Activated CD4-positive, alpha-beta memory T cell treated with anti-CD3 and anti-CD28 coated beads, Interleukin-2, amount 10 ng/mL, durations not matched to agents 7 days and 5 days (primary cell): ENCODE measurements at regions not wholly inside any gene's neighbourhood (a gene's known extent, or its start where the extent isn't known, plus 50 kb on each side); places are given as distances from the start of the nearest gene placed in this dataset.
"Not testable (repeated sequence)": the region's sequence is repeated elsewhere in the genome, so short reads cannot be mapped to it uniquely, and the experiment has no call there.

ENCODE experiments used
- CTCF ChIA-PET: fragments of 350-600 bp; sonication (Branson Sonifier 250); formaldehyde crosslinking; loops from one replicate; lab custom pipeline; 2021; ENCODE audit warnings: antibody characterized with exemption, inconsistent platforms; lab: Charles Lee
- POLR2A ChIA-PET: fragments of 350-600 bp; sonication (Branson Sonifier 250); formaldehyde crosslinking; loops from one replicate; lab custom pipeline; 2021; ENCODE audit warnings: antibody characterized with exemption; lab: Charles Lee
- DNase-seq: peaks from one replicate; pipeline ENCODE4 v3.0.0-alpha.2; 2020
- H3K27ac Mint-ChIP-seq: one replicate; pipeline ENCODE4 v1.8.0; 2021; ENCODE audit warnings: mild to moderate bottlenecking, mixed read lengths
- H3K27me3 Mint-ChIP-seq: one replicate; pipeline ENCODE4 v1.8.0; 2021; ENCODE audit warnings: mixed read lengths
- H3K36me3 Mint-ChIP-seq: one replicate; pipeline ENCODE4 v1.8.0; 2021; ENCODE audit warnings: low read depth, mixed read lengths
- H3K4me1 Mint-ChIP-seq: one replicate; pipeline ENCODE4 v1.8.0; 2021; ENCODE audit warnings: mixed read lengths
- H3K4me3 Mint-ChIP-seq: one replicate; pipeline ENCODE4 v1.8.0; 2021; ENCODE audit warnings: mild to moderate bottlenecking, mixed read lengths
- H3K9me3 Mint-ChIP-seq: one replicate; pipeline ENCODE4 v1.8.0; 2021; ENCODE audit warnings: mixed read lengths

GRCh38 chr2:192500550-192501200, 305.9 kb upstream of the TMEFF2 start:
- H3K4me1 Mint-ChIP-seq, result no peaks in the 10 kb centered on the region
- no peak overlapping the region for H3K27ac Mint-ChIP-seq

DNA sequence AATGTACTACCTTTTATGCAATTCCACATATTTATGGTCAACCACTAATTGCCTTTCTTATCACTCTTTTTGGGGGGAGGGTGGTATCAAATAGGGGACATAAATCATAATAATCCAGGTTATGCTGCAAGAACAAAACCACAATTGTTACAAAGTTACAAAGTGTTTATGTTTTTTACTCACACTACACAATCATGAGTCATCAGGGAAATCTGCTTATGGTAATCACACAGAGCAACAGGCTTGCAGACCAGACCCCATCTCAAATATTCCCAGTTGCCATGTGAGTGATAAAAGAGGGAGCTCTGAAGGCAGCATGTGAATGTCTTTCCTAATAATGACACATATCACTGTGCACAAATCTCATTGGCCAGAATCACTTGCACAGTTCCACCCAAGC, 304.7 kb upstream of the TMEFF2 start:
- H3K4me3 Mint-ChIP-seq, result no peak overlapping the region
- no peak for DNase-seq
- ChIA-PET CTCF (no interaction called here), POLR2A (no interaction called here)
- H3K36me3 Mint-ChIP-seq, result no peaks in the 10 kb centered on the region
- no peaks in the 10 kb centered on the region for H3K27me3 Mint-ChIP-seq
- no peaks in the 10 kb centered on the region for H3K9me3 Mint-ChIP-seq
- no peak overlapping the region for H3K27ac Mint-ChIP-seq
- H3K4me1 Mint-ChIP-seq, result no peaks in the 10 kb centered on the region

More at GRCh38 chr2:192500550-192501200, 305.9 kb upstream of the TMEFF2 start:
- DNase-seq, result no peak
- Mint-ChIP-seq H3K9me3 (no peaks in the 10 kb centered on the region), H3K27me3 (no peaks in the 10 kb centered on the region), H3K36me3 (no peaks in the 10 kb centered on the region), H3K4me3 (no peak overlapping the region)
- POLR2A ChIA-PET, result no interaction called here
- CTCF ChIA-PET, result no interaction called here

GRCh38 chr2:192498747-192499146, 304.0 kb upstream of the TMEFF2 start:
- ChIA-PET CTCF (no interaction called here), POLR2A (no interaction called here)
- Mint-ChIP-seq H3K4me3 (no peak overlapping the region), H3K27ac (no peak overlapping the region), H3K36me3 (no peaks in the 10 kb centered on the region), H3K9me3 (no peaks in the 10 kb centered on the region), H3K4me1 (no peaks in the 10 kb centered on the region), H3K27me3 (no peaks in the 10 kb centered on the region)
- no peak for DNase-seq

GRCh38 chr2:192488158-192488557, 293.4 kb upstream of the TMEFF2 start:
- POLR2A ChIA-PET, CTCF ChIA-PET: not testable (repeated sequence)

DNA sequence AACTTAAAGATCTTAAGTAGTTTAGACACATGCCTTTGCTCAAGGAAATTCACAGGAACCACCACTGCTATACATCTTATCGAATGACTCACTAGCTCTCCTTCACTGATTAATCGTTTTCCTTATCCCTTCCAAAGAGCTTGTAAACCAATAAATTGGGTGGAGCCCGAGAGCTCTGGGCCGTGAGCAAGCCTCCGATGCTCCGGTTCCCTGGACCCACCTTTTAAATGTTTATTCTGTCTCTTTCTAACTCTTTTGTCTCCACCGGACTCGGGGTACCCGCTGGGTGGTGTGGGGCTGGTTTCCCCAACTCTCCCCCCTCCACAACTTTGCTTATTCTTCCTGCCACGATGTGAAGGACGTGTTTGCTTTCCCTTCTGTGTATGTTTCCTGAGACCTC, 292.9 kb upstream of the TMEFF2 start:
- Mint-ChIP-seq H3K4me3 (no peak overlapping the region), H3K36me3 (no peaks in the 10 kb centered on the region), H3K9me3 (peaks cover 2% of the 10 kb centered on the region), H3K27me3 (no peaks in the 10 kb centered on the region), H3K4me1 (no peaks in the 10 kb centered on the region), H3K27ac (no peak overlapping the region)
- no peak for DNase-seq
- ChIA-PET CTCF (no interaction called here), POLR2A (no interaction called here)

More at GRCh38 chr2:192488158-192488557, 293.4 kb upstream of the TMEFF2 start:
- H3K27ac Mint-ChIP-seq, H3K4me1 Mint-ChIP-seq, H3K9me3 Mint-ChIP-seq, DNase-seq, H3K36me3 Mint-ChIP-seq, H3K4me3 Mint-ChIP-seq, H3K27me3 Mint-ChIP-seq: not testable (repeated sequence)

DNA sequence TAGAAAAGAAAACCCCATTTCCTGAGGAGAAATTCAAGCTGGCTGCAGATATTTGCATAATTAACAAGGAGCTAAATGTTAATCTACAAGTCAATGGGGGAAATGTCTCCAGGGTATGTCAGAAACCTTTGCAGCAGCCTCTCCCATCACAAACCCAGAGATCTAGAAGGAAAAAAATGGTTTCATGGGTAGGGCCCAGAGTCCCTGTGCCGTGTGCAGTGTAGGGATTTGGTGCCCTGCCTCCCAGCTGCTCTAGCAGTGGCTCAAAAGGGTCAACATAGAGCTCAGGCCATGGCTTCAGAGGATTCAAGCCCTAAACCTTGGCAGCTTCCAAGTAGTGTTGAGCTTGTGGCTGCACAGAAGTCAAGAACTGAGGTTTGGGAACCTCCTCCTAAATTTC, 290.2 kb upstream of the TMEFF2 start:
- Mint-ChIP-seq H3K36me3 (no peaks in the 10 kb centered on the region), H3K4me1 (no peaks in the 10 kb centered on the region), H3K9me3 (peaks cover 2% of the 10 kb centered on the region), H3K27ac (no peak overlapping the region), H3K4me3 (no peak overlapping the region), H3K27me3 (no peaks in the 10 kb centered on the region)
- ChIA-PET CTCF (no interaction called here), POLR2A (no interaction called here)
- no peak for DNase-seq

DNA sequence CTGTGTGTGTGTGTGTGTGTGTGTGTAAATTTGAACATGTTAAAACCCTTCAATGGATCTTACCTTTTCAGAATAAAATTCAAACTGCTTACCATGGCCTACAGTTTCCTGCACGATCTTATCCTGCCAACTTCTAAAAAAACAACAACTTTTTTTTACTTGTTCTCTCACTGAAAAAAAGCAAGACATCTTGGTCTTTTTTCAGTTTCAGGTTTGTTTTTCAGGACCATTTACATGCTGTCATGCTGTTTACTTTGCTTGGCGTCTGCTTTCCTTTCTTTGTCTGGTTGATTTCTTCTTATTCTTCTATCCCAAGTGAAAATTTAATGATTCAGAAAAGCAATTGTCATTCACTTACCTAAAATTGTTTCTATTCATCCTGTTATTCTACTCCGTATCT, 286.3 kb upstream of the TMEFF2 start:
- POLR2A ChIA-PET, result no interaction called here
- CTCF ChIA-PET, result no interaction called here
- Mint-ChIP-seq H3K4me3 (no peak overlapping the region), H3K9me3 (no peaks in the 10 kb centered on the region), H3K4me1 (no peaks in the 10 kb centered on the region), H3K27me3 (no peaks in the 10 kb centered on the region), H3K27ac (no peak overlapping the region), H3K36me3 (no peaks in the 10 kb centered on the region)
- DNase-seq, result no peak

GRCh38 chr2:192473331-192473730, 278.6 kb upstream of the TMEFF2 start:
- ChIA-PET POLR2A (no interaction called here), CTCF (no interaction called here)
- no peak overlapping the region for H3K4me3 Mint-ChIP-seq
- no peaks in the 10 kb centered on the region for H3K9me3 Mint-ChIP-seq
- H3K36me3 Mint-ChIP-seq, result no peaks in the 10 kb centered on the region
- no peak for DNase-seq
- H3K4me1 Mint-ChIP-seq, result no peaks in the 10 kb centered on the region
- H3K27me3 Mint-ChIP-seq, result no peaks in the 10 kb centered on the region
- H3K27ac Mint-ChIP-seq, result no peak overlapping the region

- Mint-ChIP-seq H3K4me3 (no peak overlapping the region), H3K36me3 (no peaks in the 10 kb centered on the region), H3K9me3 (no peaks in the 10 kb centered on the region), H3K27me3 (no peaks in the 10 kb centered on the region), H3K27ac (no peak overlapping the region), H3K4me1 (no peaks in the 10 kb centered on the region)
- ChIA-PET POLR2A (no interaction called here), CTCF (no interaction called here)
- no peak for DNase-seq
Measured at GRCh38 chr2:192471982-192472381, 277.2 kb upstream of the TMEFF2 start.

DNA sequence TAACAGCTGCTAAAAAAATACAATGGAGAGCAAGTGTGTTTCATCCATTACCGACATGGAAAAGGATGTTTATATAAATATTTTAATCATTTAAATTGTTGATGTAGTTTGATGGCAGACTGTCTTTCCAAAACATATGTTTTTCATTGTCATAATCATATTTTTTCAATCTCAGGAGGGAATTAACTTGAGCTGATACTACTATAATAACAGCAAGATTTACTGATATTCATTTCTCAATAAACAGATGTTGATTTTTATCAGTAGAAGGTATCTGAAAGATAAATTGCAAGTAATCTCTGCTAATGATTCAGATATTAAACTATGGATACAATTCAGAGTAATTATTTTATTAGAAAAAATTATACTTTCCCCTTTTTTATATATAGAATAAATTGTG, 274.9 kb upstream of the TMEFF2 start:
- no peaks in the 10 kb centered on the region for H3K9me3 Mint-ChIP-seq
- POLR2A ChIA-PET, result no interaction called here

GRCh38 chr2:192467953-192468660, 273.4 kb upstream of the TMEFF2 start:
- no peaks in the 10 kb centered on the region for H3K4me1 Mint-ChIP-seq
- no peaks in the 10 kb centered on the region for H3K36me3 Mint-ChIP-seq
- H3K9me3 Mint-ChIP-seq, result no peaks in the 10 kb centered on the region
- H3K27ac Mint-ChIP-seq, result no peak overlapping the region
- no peaks in the 10 kb centered on the region for H3K27me3 Mint-ChIP-seq
- no peak for DNase-seq
- POLR2A ChIA-PET, result no interaction called here
- CTCF ChIA-PET, result no interaction called here
- H3K4me3 Mint-ChIP-seq, result no peak overlapping the region

More for the DNA sequence above, 274.9 kb upstream of the TMEFF2 start:
- H3K27me3 Mint-ChIP-seq, result no peaks in the 10 kb centered on the region
- DNase-seq, result no peak
- CTCF ChIA-PET, result no interaction called here
- no peak overlapping the region for H3K27ac Mint-ChIP-seq
- H3K4me1 Mint-ChIP-seq, result no peaks in the 10 kb centered on the region
- H3K36me3 Mint-ChIP-seq, result no peaks in the 10 kb centered on the region
- H3K4me3 Mint-ChIP-seq, result no peak overlapping the region

DNA sequence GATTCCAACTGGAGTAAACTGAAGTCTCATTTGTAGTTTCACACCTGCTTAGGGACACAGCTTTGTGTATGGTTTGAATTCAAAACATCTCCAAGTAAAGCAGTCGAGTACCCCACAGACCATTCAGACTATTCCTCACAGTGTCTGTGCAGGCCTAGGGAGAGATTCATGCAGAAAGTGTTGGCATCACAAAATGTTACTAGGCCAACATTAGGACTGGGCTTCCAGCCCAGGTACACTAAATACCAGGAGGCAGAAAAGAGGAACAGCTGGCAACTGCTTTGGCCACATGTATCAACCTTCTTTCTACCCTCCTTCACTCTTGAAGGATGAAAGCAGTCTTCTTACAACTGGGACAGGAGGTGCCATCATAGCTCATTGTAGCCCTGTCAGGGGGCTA, 270.4 kb upstream of the TMEFF2 start:
- DNase-seq, result no peak
- ChIA-PET CTCF (no interaction called here), POLR2A (no interaction called here)
- H3K4me3 Mint-ChIP-seq, result no peak overlapping the region
- no peaks in the 10 kb centered on the region for H3K27me3 Mint-ChIP-seq
- H3K27ac Mint-ChIP-seq, result no peak overlapping the region
- H3K9me3 Mint-ChIP-seq, result no peaks in the 10 kb centered on the region
- no peaks in the 10 kb centered on the region for H3K36me3 Mint-ChIP-seq
- no peaks in the 10 kb centered on the region for H3K4me1 Mint-ChIP-seq

- Mint-ChIP-seq H3K27me3 (no peaks in the 10 kb centered on the region), H3K4me3 (no peak overlapping the region), H3K27ac (no peak overlapping the region), H3K9me3 (no peaks in the 10 kb centered on the region), H3K36me3 (no peaks in the 10 kb centered on the region), H3K4me1 (no peaks in the 10 kb centered on the region)
- ChIA-PET POLR2A (no interaction called here), CTCF (no interaction called here)
- DNase-seq, result no peak
Measured at GRCh38 chr2:192459422-192459821, 264.7 kb upstream of the TMEFF2 start.

- Mint-ChIP-seq H3K27me3 (no peaks in the 10 kb centered on the region), H3K4me1 (no peaks in the 10 kb centered on the region), H3K9me3 (no peaks in the 10 kb centered on the region), H3K36me3 (no peaks in the 10 kb centered on the region), H3K4me3 (no peak overlapping the region), H3K27ac (no peak overlapping the region)
- no peak for DNase-seq
- ChIA-PET POLR2A (no interaction called here), CTCF (no interaction called here)
Measured at GRCh38 chr2:192448881-192449280, 254.1 kb upstream of the TMEFF2 start.
